ENCODE measurements at regions not wholly inside any gene's neighbourhood (a gene's known extent, or its start where the extent isn't known, plus 50 kb on each side); places are given as distances from the start of the nearest gene placed in this dataset.

DNA sequence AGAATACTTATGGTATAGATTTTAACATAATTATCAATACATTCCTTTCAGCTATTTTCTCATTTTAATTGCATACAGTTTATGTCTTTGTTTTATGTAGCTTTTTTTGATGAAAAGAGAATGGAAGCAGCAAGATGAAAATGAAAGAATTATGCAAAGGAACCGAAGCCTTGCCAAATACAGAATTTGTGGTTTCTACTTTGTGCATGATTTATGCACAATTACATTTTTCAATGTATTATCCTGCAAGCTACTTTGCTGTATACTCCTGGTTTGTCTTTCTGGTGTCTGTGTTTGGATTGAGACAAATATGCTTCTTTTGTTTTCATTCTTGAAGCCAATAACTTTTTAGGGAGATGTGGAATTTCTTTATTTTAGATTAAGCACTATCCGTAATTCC is 1642.6 kb upstream of the CELF4 start:
- DNase-seq (ENCODE audit: low read depth in 1 of 2, low spot score in 2 of 2) (no peak), FAIRE-seq (no peak)
- CTCF ChIA-PET (ENCODE audit: partially characterized antibody), result interaction anchor here (0.8 to 1.5 kb wide), 6 partner anchors 10 to 307 kb away, joined by 3 to 7 read pairs (median 3); no protein-coding TSS in a partner anchor
- no peak overlapping the region for H2BK5ac ChIP-seq (ENCODE audit: low read depth, low read length)
- no peak overlapping the region for H3K18ac ChIP-seq (ENCODE audit: extremely low read depth, low read length)
- 81% methylated on average over 2 of the region's 2 CpGs; no CpG with 5 or more reads in 1 of the 2 experiments for WGBS, 2 experiments (ENCODE audit: extremely low coverage in 1 of 2, insufficient coverage in 1 of 2, insufficient read length in 1 of 2, insufficient replicate concordance in 2 of 2, low coverage in 1 of 2, low lambda C conversion rate in 2 of 2, missing lambda C conversion rate in 1 of 2)
- no peak overlapping the region for H3K4ac ChIP-seq (replicated peaks; ENCODE audit: insufficient read length, low read depth, low read length)
- H3K27me3 ChIP-seq (replicated peaks in 1 of 4; ENCODE audit: control insufficient read depth in 3 of 4, extremely low read depth in 1 of 4, insufficient read depth in 3 of 4, low read length in 3 of 4), result no peaks in the 10 kb centered on the region
- no peak overlapping the region for H3K23ac ChIP-seq (ENCODE audit: insufficient read length)
- no peak overlapping the region for H3K9ac ChIP-seq (replicated peaks in 1 of 4; ENCODE audit: extremely low read depth in 1 of 4, low read depth in 3 of 4, low read length in 3 of 4)
- POLR2A ChIA-PET (ENCODE audit: partially characterized antibody), result interaction anchor here (0.6 kb wide), 1 partner anchor 92 kb away, joined by 5 read pairs; no protein-coding TSS in a partner anchor
- no peak overlapping the region for H4K5ac ChIP-seq (ENCODE audit: insufficient read length, low read depth, low read length)
- no peak overlapping the region for H3K14ac ChIP-seq (ENCODE audit: insufficient read length)
- no peaks in the 10 kb centered on the region for H3K36me3 ChIP-seq (ENCODE audit: control insufficient read depth in 2 of 4, insufficient read depth in 4 of 4, low read length in 3 of 4)
- no peak overlapping the region for H4K8ac ChIP-seq (ENCODE audit: extremely low read depth, insufficient read depth, low read length)
- no peaks in the 10 kb centered on the region for H3K23me2 ChIP-seq (ENCODE audit: low read depth, low read length)
- H2AK5ac ChIP-seq (ENCODE audit: low read depth, low read length), result no peak overlapping the region
- H4K91ac ChIP-seq (replicated peaks; ENCODE audit: insufficient read length, low read length), result no peak overlapping the region
- no peak overlapping the region for H3K4me2 ChIP-seq (ENCODE audit: insufficient read depth in 1 of 2, low read depth in 2 of 2, low read length in 2 of 2)
- no peak overlapping the region for H2AFZ ChIP-seq (ENCODE audit: low read length)
- H3K79me1 ChIP-seq (ENCODE audit: low read depth, low read length), result no peaks in the 10 kb centered on the region
- no peaks in the 10 kb centered on the region for H3K79me2 ChIP-seq (ENCODE audit: control insufficient read depth in 1 of 2, insufficient read depth in 2 of 2, low read length in 2 of 2)
- no peak overlapping the region for H2BK15ac ChIP-seq (ENCODE audit: low read length)
- no peak overlapping the region for H3K56ac ChIP-seq (replicated peaks; ENCODE audit: insufficient read length, low read depth, low read length)
- H4K20me1 ChIP-seq (replicated peaks in 1 of 2; ENCODE audit: control insufficient read depth in 1 of 2, insufficient read depth in 2 of 2, low read length in 2 of 2), result no peaks in the 10 kb centered on the region
- no peak overlapping the region for H2BK120ac ChIP-seq (replicated peaks; ENCODE audit: low read depth, low read length)
- H3K27ac ChIP-seq (ENCODE audit: low read depth, low read length), result no peak overlapping the region
- H3K9me3 ChIP-seq (ENCODE audit: insufficient read depth in 2 of 2, low read depth in 1 of 2, low read length in 1 of 2), result peaks cover 0 to 5% of the 10 kb centered on the region in 2 experiments; a peak in 2 of 4 replicates
- no peak overlapping the region for H2BK20ac ChIP-seq (ENCODE audit: low read length)
- H3K4me3 ChIP-seq (ENCODE audit: extremely low read depth in 1 of 4, insufficient read depth in 2 of 4, low read depth in 3 of 4, low read length in 4 of 4), result no peak overlapping the region
- H2BK12ac ChIP-seq (ENCODE audit: low read depth, low read length), result no peak overlapping the region
- TF ChIP-seq GABPA (IDR thresholded peaks at IDR 0.05; ENCODE audit: borderline replicate concordance, insufficient read depth, low read length), result no peak
- TF ChIP-seq, protein P1, sequence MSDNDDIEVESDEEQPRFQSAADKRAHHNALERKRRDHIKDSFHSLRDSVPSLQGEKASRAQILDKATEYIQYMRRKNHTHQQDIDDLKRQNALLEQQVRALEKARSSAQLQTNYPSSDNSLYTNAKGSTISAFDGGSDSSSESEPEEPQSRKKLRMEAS (IDR thresholded peaks at IDR 0.05), result no peak
- no peak for TF ChIP-seq KDM4A (IDR thresholded peaks at IDR 0.05; ENCODE audit: low read depth, low read length, severe bottlenecking)
- no peak for TF ChIP-seq CBX8 (IDR thresholded peaks at IDR 0.05; ENCODE audit: borderline replicate concordance, low read depth, low read length)
- no peak for TF ChIP-seq SP2 (IDR thresholded peaks at IDR 0.05; ENCODE audit: low read length)
- TF ChIP-seq GTF2F1 (IDR thresholded peaks at IDR 0.05; ENCODE audit: borderline replicate concordance, low read depth, low read length), result no peak
- no peak for TF ChIP-seq RAD21 (IDR thresholded peaks at IDR 0.05 in 1 of 2, conservative IDR thresholded peaks at IDR 0.05 in 1 of 2; ENCODE audit: low read depth in 2 of 2, low read length in 2 of 2)
- no peaks in the 10 kb centered on the region for H3K4me1 ChIP-seq (replicated peaks in 1 of 4; ENCODE audit: control insufficient read depth in 3 of 4, insufficient read depth in 4 of 4, low read length in 3 of 4)

Data from H1 (cell line).